Skeletal muscle satellite cell (primary cell): ENCODE measurements at regions not wholly inside any gene's neighbourhood (a gene's known extent, or its start where the extent isn't known, plus 50 kb on each side); places are given as distances from the start of the nearest gene placed in this dataset.

Source experiments
- H3K27me3 ChIP-seq: 2 replicates; pipeline ENCODE4 v1.7.0; 2013; ENCODE audit warnings: low read length; ENCODE audit not compliant: control insufficient read depth, insufficient read depth
- H3K36me3 ChIP-seq: 2 replicates; pipeline ENCODE4 v1.7.0; 2013; ENCODE audit warnings: mild to moderate bottlenecking, control low read depth, low read length; ENCODE audit not compliant: insufficient read depth
- H3K4me1 ChIP-seq: 2 replicates; pipeline ENCODE4 v1.7.0; 2013; ENCODE audit warnings: low read length; ENCODE audit not compliant: control insufficient read depth, insufficient read depth
- H3K4me2 ChIP-seq: 2 replicates; pipeline ENCODE4 v1.7.0; 2013; ENCODE audit warnings: mild to moderate bottlenecking, low read length
- H3K4me3 ChIP-seq: 2 replicates; pipeline ENCODE4 v1.7.0; 2013; ENCODE audit warnings: low read length
- H3K9ac ChIP-seq: 2 replicates; pipeline ENCODE4 v1.7.0; 2013; ENCODE audit warnings: mild to moderate bottlenecking, low read depth, low read length, moderate library complexity
- H3K9me3 ChIP-seq: replicated peaks from 2 replicates; pipeline ENCODE4 v1.7.0; 2013; ENCODE audit warnings: mild to moderate bottlenecking, control low read depth, low read length

- no peak overlapping the region for H3K4me2 ChIP-seq
- peaks cover 5% of the 10 kb centered on the region for H3K9me3 ChIP-seq
- no peak overlapping the region for H3K9ac ChIP-seq
- peaks cover 5% of the 10 kb centered on the region for H3K27me3 ChIP-seq
- H3K4me3 ChIP-seq = no peak overlapping the region
- H3K4me1 ChIP-seq = peaks cover 4% of the 10 kb centered on the region
- no peaks in the 10 kb centered on the region for H3K36me3 ChIP-seq
Measured at GRCh38 chr16:17526956-17527937, 56.5 kb upstream of the XYLT1 start.

- H3K4me3 ChIP-seq = no peak overlapping the region
- no peaks in the 10 kb centered on the region for H3K27me3 ChIP-seq
- no peaks in the 10 kb centered on the region for H3K9me3 ChIP-seq
- no peak overlapping the region for H3K9ac ChIP-seq
- no peaks in the 10 kb centered on the region for H3K36me3 ChIP-seq
- H3K4me1 ChIP-seq = peaks cover 27% of the 10 kb centered on the region
- H3K4me2 ChIP-seq = no peak overlapping the region
Measured at GRCh38 chr16:17524656-17525055, 53.9 kb upstream of the XYLT1 start.

GRCh38 chr16:17520561-17520960 lies 49.8 kb upstream of the XYLT1 start:
- Histone ChIP-seq H3K4me1 (peaks cover 61% of the 10 kb centered on the region), H3K9ac (peak overlapping the region; percentile 28), H3K4me3 (no peak overlapping the region)

More at GRCh38 chr16:17520561-17520960, 49.8 kb upstream of the XYLT1 start:
- no peaks in the 10 kb centered on the region for H3K36me3 ChIP-seq
- H3K9me3 ChIP-seq = no peaks in the 10 kb centered on the region
- H3K27me3 ChIP-seq = no peaks in the 10 kb centered on the region
- H3K4me2 ChIP-seq = peak overlapping the region; percentile 77
